ENCODE measurements at regions not wholly inside any gene's neighbourhood (a gene's known extent, or its start where the extent isn't known, plus 50 kb on each side); places are given as distances from the start of the nearest gene placed in this dataset.

DNA sequence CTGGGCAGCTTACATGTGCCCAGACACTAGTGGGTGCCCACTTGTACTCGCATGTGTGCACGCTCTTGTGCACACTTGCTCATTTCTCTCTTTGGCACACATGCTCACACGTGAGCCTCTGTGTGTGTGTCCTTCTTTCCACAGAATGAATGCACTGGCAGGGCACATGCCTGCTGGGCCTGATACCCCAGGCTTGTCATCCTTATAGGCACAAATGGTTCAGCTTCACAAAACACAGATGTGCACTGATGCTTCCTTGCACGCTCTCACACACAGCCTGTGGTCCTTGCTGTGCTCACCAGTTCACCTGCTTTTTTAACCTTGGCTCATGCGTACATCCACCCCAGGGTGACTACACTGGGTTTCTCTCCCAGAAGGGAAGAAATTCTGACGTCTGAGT lies 174.8 kb downstream of the BUD13 start:
- TF ChIP-seq, protein P1, sequence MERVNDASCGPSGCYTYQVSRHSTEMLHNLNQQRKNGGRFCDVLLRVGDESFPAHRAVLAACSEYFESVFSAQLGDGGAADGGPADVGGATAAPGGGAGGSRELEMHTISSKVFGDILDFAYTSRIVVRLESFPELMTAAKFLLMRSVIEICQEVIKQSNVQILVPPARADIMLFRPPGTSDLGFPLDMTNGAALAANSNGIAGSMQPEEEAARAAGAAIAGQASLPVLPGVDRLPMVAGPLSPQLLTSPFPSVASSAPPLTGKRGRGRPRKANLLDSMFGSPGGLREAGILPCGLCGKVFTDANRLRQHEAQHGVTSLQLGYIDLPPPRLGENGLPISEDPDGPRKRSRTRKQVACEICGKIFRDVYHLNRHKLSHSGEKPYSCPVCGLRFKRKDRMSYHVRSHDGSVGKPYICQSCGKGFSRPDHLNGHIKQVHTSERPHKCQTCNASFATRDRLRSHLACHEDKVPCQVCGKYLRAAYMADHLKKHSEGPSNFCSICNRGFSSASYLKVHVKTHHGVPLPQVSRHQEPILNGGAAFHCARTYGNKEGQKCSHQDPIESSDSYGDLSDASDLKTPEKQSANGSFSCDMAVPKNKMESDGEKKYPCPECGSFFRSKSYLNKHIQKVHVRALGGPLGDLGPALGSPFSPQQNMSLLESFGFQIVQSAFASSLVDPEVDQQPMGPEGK (CRISPR knock-in tag; IDR thresholded peaks at IDR 0.05; ENCODE audit: borderline replicate concordance), result no peak
- TF ChIP-seq ZNF8 (CRISPR knock-in tag; IDR thresholded peaks at IDR 0.05), result no peak
- no peak for TF ChIP-seq ZNF70 (CRISPR knock-in tag; IDR thresholded peaks at IDR 0.05)
- TF ChIP-seq OSR1 (CRISPR knock-in tag; IDR thresholded peaks at IDR 0.05), result no peak
- TF ChIP-seq ZFP30 (CRISPR knock-in tag; IDR thresholded peaks at IDR 0.05), result no peak
- no peak for TF ChIP-seq ESRRG (CRISPR knock-in tag; IDR thresholded peaks at IDR 0.05)
- TF ChIP-seq CSDC2 (CRISPR knock-in tag; IDR thresholded peaks at IDR 0.05), result no peak
- TF ChIP-seq, protein P2, sequence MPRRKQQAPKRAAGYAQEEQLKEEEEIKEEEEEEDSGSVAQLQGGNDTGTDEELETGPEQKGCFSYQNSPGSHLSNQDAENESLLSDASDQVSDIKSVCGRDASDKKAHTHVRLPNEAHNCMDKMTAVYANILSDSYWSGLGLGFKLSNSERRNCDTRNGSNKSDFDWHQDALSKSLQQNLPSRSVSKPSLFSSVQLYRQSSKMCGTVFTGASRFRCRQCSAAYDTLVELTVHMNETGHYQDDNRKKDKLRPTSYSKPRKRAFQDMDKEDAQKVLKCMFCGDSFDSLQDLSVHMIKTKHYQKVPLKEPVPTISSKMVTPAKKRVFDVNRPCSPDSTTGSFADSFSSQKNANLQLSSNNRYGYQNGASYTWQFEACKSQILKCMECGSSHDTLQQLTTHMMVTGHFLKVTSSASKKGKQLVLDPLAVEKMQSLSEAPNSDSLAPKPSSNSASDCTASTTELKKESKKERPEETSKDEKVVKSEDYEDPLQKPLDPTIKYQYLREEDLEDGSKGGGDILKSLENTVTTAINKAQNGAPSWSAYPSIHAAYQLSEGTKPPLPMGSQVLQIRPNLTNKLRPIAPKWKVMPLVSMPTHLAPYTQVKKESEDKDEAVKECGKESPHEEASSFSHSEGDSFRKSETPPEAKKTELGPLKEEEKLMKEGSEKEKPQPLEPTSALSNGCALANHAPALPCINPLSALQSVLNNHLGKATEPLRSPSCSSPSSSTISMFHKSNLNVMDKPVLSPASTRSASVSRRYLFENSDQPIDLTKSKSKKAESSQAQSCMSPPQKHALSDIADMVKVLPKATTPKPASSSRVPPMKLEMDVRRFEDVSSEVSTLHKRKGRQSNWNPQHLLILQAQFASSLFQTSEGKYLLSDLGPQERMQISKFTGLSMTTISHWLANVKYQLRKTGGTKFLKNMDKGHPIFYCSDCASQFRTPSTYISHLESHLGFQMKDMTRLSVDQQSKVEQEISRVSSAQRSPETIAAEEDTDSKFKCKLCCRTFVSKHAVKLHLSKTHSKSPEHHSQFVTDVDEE (CRISPR knock-in tag; IDR thresholded peaks at IDR 0.05), result no peak
- no peak for TF ChIP-seq SNAI2 (CRISPR knock-in tag; IDR thresholded peaks at IDR 0.05)
- TF ChIP-seq PPARA (CRISPR knock-in tag; IDR thresholded peaks at IDR 0.05; ENCODE audit: borderline replicate concordance), result no peak
- no peak for TF ChIP-seq ZFP3 (CRISPR knock-in tag; IDR thresholded peaks at IDR 0.05)
- TF ChIP-seq, protein P3, sequence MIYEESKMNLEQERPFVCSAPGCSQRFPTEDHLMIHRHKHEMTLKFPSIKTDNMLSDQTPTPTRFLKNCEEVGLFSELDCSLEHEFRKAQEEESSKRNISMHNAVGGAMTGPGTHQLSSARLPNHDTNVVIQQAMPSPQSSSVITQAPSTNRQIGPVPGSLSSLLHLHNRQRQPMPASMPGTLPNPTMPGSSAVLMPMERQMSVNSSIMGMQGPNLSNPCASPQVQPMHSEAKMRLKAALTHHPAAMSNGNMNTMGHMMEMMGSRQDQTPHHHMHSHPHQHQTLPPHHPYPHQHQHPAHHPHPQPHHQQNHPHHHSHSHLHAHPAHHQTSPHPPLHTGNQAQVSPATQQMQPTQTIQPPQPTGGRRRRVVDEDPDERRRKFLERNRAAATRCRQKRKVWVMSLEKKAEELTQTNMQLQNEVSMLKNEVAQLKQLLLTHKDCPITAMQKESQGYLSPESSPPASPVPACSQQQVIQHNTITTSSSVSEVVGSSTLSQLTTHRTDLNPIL (CRISPR knock-in tag; IDR thresholded peaks at IDR 0.05; ENCODE audit: low read depth), result no peak
- no peak for TF ChIP-seq ARNTL (CRISPR knock-in tag; IDR thresholded peaks at IDR 0.05; ENCODE audit: borderline replicate concordance, low read depth)
- no peak for TF ChIP-seq TCF4 (CRISPR knock-in tag; IDR thresholded peaks at IDR 0.05; ENCODE audit: borderline replicate concordance)
